HepG2 (cell line): ENCODE measurements at regions not wholly inside any gene's neighbourhood (a gene's known extent, or its start where the extent isn't known, plus 50 kb on each side); places are given as distances from the start of the nearest gene placed in this dataset.

Source experiments
- FOXJ3 ChIP-seq: sonication (generic); formaldehyde crosslinking; IDR thresholded peaks from 2 replicates; pipeline ENCODE4 v1.4.0; 2020; ENCODE audit warnings: missing genetic modification reagents, mild to moderate bottlenecking, borderline replicate concordance
- HNRNPL ChIP-seq: fragments of 200-400 bp; formaldehyde crosslinking; IDR thresholded peaks from 2 replicates; pipeline ENCODE4 v1.6.1; 2017; ENCODE audit warnings: mild to moderate bottlenecking, low read depth, low read length
- IRX3 ChIP-seq: sonication (generic); formaldehyde crosslinking; IDR thresholded peaks from 2 replicates; pipeline ENCODE4 v1.8.1; 2023; ENCODE audit warnings: mild to moderate bottlenecking, low read depth, missing genetic modification reagents, borderline replicate concordance
- MAZ ChIP-seq, 2 experiments: sonication (generic) in 1 of 2; formaldehyde crosslinking in 1 of 2; IDR thresholded peaks; 2 replicates each; pipeline versions ENCODE4 v1.5.0 to v1.6.1; 2012 to 2020; ENCODE audit warnings: low read depth in 2 of 2, mild to moderate bottlenecking in 2 of 2, borderline replicate concordance in 1 of 2, improper control_type of control experiment in 1 of 2, low read length in 1 of 2, missing genetic modification reagents in 1 of 2, moderate library complexity in 1 of 2
- MIXL1 ChIP-seq: IDR thresholded peaks from 2 replicates; pipeline ENCODE4 v1.6.1; 2016
- REPIN1 ChIP-seq: sonication (generic); formaldehyde crosslinking; IDR thresholded peaks from 2 replicates; pipeline ENCODE4 v1.8.0; 2022; ENCODE audit warnings: missing genetic modification reagents, low read depth, mild to moderate bottlenecking, borderline replicate concordance
- RXRB ChIP-seq: IDR thresholded peaks from 2 replicates; pipeline ENCODE4 v1.6.1; 2016; ENCODE audit warnings: borderline replicate concordance, missing genetic modification reagents, missing compliant biosample characterization
- SMYD3 ChIP-seq: sonication (generic); formaldehyde crosslinking; IDR thresholded peaks from 2 replicates; pipeline ENCODE4 v1.8.1; 2023; ENCODE audit warnings: mild to moderate bottlenecking, missing genetic modification reagents
- TEAD3 ChIP-seq: optimal IDR thresholded peaks from 2 replicates; pipeline ENCODE3; 2016; ENCODE audit warnings: borderline replicate concordance
- ZFP37 ChIP-seq: sonication (generic); formaldehyde crosslinking; IDR thresholded peaks from 2 replicates; pipeline ENCODE4 v1.4.0; 2020; ENCODE audit warnings: missing genetic modification reagents, borderline replicate concordance
- ZNF430 ChIP-seq: sonication (generic); formaldehyde crosslinking; IDR thresholded peaks from 2 replicates; pipeline ENCODE4 v1.9.0; 2021; ENCODE audit warnings: mild to moderate bottlenecking, missing genetic modification reagents
- ZNF501 ChIP-seq: sonication (generic); formaldehyde crosslinking; IDR thresholded peaks from 2 replicates; pipeline ENCODE4 v1.5.1; 2020; ENCODE audit warnings: mild to moderate bottlenecking, moderate library complexity, missing genetic modification reagents
- ZSCAN20 ChIP-seq: sonication (generic); formaldehyde crosslinking; IDR thresholded peaks from 2 replicates; pipeline ENCODE4 v1.4.0; 2020; ENCODE audit warnings: missing genetic modification reagents, mild to moderate bottlenecking, borderline replicate concordance
- ZSCAN9 ChIP-seq: IDR thresholded peaks from 2 replicates; pipeline ENCODE4 v1.6.1; 2016; ENCODE audit warnings: borderline replicate concordance
- TF ChIP-seq, protein P1 (sequence below), 2 experiments: IDR thresholded peaks; 2 replicates each; pipeline ENCODE4 v1.6.1; 2011 to 2012; ENCODE audit warnings: low read length in 2 of 2, borderline replicate concordance in 1 of 2, low read depth in 1 of 2, mild to moderate bottlenecking in 1 of 2, moderate library complexity in 1 of 2
- TF ChIP-seq, protein P2 (sequence below): sonication (generic); formaldehyde crosslinking; IDR thresholded peaks from 2 replicates; pipeline ENCODE4 v1.4.0; 2020; ENCODE audit warnings: low read depth, mild to moderate bottlenecking, missing genetic modification reagents
- TF ChIP-seq, protein P3 (sequence below): sonication (generic); formaldehyde crosslinking; IDR thresholded peaks from 2 replicates; pipeline ENCODE4 v1.5.1; 2020; ENCODE audit warnings: mild to moderate bottlenecking, missing genetic modification reagents
- TF ChIP-seq, protein P4 (sequence below): sonication (generic); formaldehyde crosslinking; IDR thresholded peaks from 2 replicates; pipeline ENCODE4 v1.4.0; 2020; ENCODE audit warnings: missing genetic modification reagents

DNA sequence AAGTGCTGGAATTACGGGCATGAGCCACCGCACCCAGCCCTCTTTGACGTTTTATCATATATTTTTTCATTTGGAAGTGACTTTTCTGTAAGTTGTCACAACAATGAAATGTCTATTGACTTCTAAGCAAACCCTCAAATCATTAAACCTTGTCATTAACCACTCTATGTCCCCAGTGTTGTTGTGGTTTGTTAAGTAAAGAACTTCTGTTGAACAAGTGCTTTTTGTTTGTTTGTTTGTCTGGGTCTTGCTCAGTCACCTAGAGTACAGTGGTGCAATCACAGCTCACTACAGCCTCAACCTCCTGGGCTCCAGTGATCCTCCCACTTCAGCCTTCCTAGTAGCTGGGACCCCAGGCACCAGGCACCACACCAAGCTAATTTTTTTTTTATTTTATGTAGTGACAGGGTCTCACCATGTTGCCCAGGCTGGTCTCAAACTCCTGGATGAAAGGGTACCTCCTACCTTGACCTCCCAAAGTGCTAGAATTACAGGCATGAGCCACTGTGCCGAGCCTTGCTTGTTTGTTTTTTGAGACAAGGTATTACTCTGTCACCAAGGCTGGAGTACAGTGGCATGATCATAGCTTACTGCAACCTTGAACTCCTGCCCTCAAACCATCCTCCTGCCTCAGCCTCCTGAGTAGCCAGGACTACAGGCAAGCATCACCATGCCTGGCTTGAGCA, 57.6 kb upstream of the LOC128125822 start (continued):
- TF ChIP-seq, protein P1, sequence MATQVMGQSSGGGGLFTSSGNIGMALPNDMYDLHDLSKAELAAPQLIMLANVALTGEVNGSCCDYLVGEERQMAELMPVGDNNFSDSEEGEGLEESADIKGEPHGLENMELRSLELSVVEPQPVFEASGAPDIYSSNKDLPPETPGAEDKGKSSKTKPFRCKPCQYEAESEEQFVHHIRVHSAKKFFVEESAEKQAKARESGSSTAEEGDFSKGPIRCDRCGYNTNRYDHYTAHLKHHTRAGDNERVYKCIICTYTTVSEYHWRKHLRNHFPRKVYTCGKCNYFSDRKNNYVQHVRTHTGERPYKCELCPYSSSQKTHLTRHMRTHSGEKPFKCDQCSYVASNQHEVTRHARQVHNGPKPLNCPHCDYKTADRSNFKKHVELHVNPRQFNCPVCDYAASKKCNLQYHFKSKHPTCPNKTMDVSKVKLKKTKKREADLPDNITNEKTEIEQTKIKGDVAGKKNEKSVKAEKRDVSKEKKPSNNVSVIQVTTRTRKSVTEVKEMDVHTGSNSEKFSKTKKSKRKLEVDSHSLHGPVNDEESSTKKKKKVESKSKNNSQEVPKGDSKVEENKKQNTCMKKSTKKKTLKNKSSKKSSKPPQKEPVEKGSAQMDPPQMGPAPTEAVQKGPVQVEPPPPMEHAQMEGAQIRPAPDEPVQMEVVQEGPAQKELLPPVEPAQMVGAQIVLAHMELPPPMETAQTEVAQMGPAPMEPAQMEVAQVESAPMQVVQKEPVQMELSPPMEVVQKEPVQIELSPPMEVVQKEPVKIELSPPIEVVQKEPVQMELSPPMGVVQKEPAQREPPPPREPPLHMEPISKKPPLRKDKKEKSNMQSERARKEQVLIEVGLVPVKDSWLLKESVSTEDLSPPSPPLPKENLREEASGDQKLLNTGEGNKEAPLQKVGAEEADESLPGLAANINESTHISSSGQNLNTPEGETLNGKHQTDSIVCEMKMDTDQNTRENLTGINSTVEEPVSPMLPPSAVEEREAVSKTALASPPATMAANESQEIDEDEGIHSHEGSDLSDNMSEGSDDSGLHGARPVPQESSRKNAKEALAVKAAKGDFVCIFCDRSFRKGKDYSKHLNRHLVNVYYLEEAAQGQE (IDR thresholded peaks at IDR 0.05; ENCODE audit: borderline replicate concordance in 1 of 2, low read depth in 1 of 2, low read length in 2 of 2): peak in 1 of 2 experiments; percentile 17; a peak in 1 of 4 replicates
- no peak for TF ChIP-seq ZSCAN20
- TF ChIP-seq REPIN1: 0 out of 2 replicates have a peak, but pooled peaks have one; percentile 50
- TF ChIP-seq, protein P2, sequence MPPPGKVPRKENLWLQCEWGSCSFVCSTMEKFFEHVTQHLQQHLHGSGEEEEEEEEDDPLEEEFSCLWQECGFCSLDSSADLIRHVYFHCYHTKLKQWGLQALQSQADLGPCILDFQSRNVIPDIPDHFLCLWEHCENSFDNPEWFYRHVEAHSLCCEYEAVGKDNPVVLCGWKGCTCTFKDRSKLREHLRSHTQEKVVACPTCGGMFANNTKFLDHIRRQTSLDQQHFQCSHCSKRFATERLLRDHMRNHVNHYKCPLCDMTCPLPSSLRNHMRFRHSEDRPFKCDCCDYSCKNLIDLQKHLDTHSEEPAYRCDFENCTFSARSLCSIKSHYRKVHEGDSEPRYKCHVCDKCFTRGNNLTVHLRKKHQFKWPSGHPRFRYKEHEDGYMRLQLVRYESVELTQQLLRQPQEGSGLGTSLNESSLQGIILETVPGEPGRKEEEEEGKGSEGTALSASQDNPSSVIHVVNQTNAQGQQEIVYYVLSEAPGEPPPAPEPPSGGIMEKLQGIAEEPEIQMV (CRISPR knock-in tag): 0 out of 2 replicates have a peak, but pooled peaks have one; percentile 11
- peak; percentile 71 for TF ChIP-seq TEAD3 (CRISPR knock-in tag)
- peak; percentile 47; the same call in 1 of the 2 replicates for TF ChIP-seq FOXJ3 (CRISPR knock-in tag)
- TF ChIP-seq MIXL1 (CRISPR knock-in tag): peak; percentile 78
- TF ChIP-seq, protein P3, sequence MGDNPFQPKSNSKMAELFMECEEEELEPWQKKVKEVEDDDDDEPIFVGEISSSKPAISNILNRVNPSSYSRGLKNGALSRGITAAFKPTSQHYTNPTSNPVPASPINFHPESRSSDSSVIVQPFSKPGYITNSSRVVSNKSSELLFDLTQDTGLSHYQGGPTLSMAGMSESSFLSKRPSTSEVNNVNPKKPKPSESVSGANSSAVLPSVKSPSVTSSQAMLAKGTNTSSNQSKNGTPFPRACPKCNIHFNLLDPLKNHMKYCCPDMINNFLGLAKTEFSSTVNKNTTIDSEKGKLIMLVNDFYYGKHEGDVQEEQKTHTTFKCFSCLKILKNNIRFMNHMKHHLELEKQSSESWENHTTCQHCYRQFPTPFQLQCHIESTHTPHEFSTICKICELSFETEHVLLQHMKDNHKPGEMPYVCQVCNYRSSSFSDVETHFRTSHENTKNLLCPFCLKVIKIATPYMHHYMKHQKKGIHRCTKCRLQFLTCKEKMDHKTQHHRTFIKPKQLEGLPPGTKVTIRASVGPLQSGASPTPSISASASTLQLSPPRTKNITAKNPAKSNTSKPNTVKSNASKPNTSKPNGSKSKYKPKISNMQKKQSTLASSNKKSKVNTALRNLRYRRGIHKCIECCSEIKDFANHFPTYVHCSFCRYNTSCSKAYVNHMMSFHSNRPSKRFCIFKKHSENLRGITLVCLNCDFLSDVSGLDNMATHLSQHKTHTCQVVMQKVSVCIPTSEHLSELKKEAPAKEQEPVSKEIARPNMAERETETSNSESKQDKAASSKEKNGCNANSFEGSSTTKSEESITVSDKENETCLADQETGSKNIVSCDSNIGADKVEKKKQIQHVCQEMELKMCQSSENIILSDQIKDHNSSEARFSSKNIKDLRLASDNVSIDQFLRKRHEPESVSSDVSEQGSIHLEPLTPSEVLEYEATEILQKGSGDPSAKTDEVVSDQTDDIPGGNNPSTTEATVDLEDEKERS: no peak; the same call in 1 of the 2 replicates
- TF ChIP-seq ZFP37 (CRISPR knock-in tag): no peak
- peak; percentile 94 for TF ChIP-seq SMYD3
- TF ChIP-seq MAZ (IDR thresholded peaks at IDR 0.05; ENCODE audit: borderline replicate concordance, low read depth, low read length): peak; percentile 33; the same call in 1 of the 2 replicates
- TF ChIP-seq MAZ (CRISPR knock-in tag; IDR thresholded peaks at IDR 0.05; ENCODE audit: low read depth): peak; percentile 58
- TF ChIP-seq ZSCAN9: peak; percentile 41; the same call in 1 of the 2 replicates
- TF ChIP-seq HNRNPL: no peak
- peak; percentile 92 for TF ChIP-seq ZNF501 (CRISPR knock-in tag)
- TF ChIP-seq ZNF430 (CRISPR knock-in tag): peak; percentile 72; the same call in 1 of the 2 replicates
- peak; percentile 90 for TF ChIP-seq RXRB (CRISPR knock-in tag)
- TF ChIP-seq, protein P4, sequence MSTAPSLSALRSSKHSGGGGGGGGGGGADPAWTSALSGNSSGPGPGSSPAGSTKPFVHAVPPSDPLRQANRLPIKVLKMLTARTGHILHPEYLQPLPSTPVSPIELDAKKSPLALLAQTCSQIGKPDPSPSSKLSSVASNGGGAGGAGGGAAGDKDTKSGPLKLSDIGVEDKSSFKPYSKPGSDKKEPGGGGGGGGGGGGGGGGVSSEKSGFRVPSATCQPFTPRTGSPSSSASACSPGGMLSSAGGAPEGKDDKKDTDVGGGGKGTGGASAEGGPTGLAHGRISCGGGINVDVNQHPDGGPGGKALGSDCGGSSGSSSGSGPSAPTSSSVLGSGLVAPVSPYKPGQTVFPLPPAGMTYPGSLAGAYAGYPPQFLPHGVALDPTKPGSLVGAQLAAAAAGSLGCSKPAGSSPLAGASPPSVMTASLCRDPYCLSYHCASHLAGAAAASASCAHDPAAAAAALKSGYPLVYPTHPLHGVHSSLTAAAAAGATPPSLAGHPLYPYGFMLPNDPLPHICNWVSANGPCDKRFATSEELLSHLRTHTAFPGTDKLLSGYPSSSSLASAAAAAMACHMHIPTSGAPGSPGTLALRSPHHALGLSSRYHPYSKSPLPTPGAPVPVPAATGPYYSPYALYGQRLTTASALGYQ (CRISPR knock-in tag): 0 out of 2 replicates have a peak, but pooled peaks have one; percentile 15
- TF ChIP-seq IRX3: peak; percentile 4; the same call in 1 of the 2 replicates
